ENCODE measurements at regions not wholly inside any gene's neighbourhood (a gene's known extent, or its start where the extent isn't known, plus 50 kb on each side); places are given as distances from the start of the nearest gene placed in this dataset.

GRCh38 chr6:23418095-23418494 lies 707.9 kb upstream of the NRSN1 start:
- no peak overlapping the region for H3K27ac ChIP-seq (ENCODE audit: extremely low read depth, low read depth, low read length)
- no peak overlapping the region for H3K4me3 ChIP-seq (ENCODE audit: low read depth, low read length)
- H3K4me1 ChIP-seq (ENCODE audit: control insufficient read depth, insufficient read depth, low read length): no peaks in the 10 kb centered on the region
- H3K36me3 ChIP-seq (ENCODE audit: control insufficient read depth in 2 of 2, insufficient read depth in 1 of 2, low read length in 2 of 2): no peaks in the 10 kb centered on the region
- POLR2A ChIA-PET: no interaction called here
- no peaks in the 10 kb centered on the region for H3K9me3 ChIP-seq (ENCODE audit: control insufficient read depth, insufficient read depth, low read depth, low read length)
- TF ChIP-seq ZNF302 (tag by site-specific recombination; IDR thresholded peaks at IDR 0.05; ENCODE audit: low read depth) (no peak), PBX3 (CRISPR knock-in tag; IDR thresholded peaks at IDR 0.05) (no peak), ZNF626 (tag by site-specific recombination; IDR thresholded peaks at IDR 0.05) (no peak), ZNF184 (tag by site-specific recombination; IDR thresholded peaks at IDR 0.05) (no peak), GLI2 (tag by site-specific recombination; IDR thresholded peaks at IDR 0.05; ENCODE audit: borderline replicate concordance, low read depth) (no peak), ZBTB10 (tag by site-specific recombination; IDR thresholded peaks at IDR 0.05) (no peak), PRDM6 (tag by site-specific recombination; IDR thresholded peaks at IDR 0.05) (no peak), ZBTB7A (tag by site-specific recombination; IDR thresholded peaks at IDR 0.05; ENCODE audit: low read depth) (no peak), ZNF544 (tag by site-specific recombination; IDR thresholded peaks at IDR 0.05) (no peak), ZNF521 (tag by site-specific recombination; IDR thresholded peaks at IDR 0.05) (no peak)
- CTCF ChIA-PET: interaction anchor here (0.7 kb wide), 1 partner anchor 181 kb away, joined by 3 read pairs; no protein-coding TSS in a partner anchor

- CTCF ChIA-PET: no interaction called here
- POLR2A ChIA-PET: no interaction called here
- no peak overlapping the region for H3K27ac ChIP-seq (ENCODE audit: extremely low read depth, low read depth, low read length)
- no peaks in the 10 kb centered on the region for H3K4me1 ChIP-seq (ENCODE audit: control insufficient read depth, insufficient read depth, low read length)
- no peaks in the 10 kb centered on the region for H3K36me3 ChIP-seq (ENCODE audit: control insufficient read depth in 2 of 2, insufficient read depth in 1 of 2, low read length in 2 of 2)
- H3K4me3 ChIP-seq (ENCODE audit: low read depth, low read length): no peak overlapping the region
- no peak for TF ChIP-seq ZNF391 (tag by site-specific recombination; IDR thresholded peaks at IDR 0.05; ENCODE audit: borderline replicate concordance, low read depth)
- TF ChIP-seq ZNF214 (tag by site-specific recombination; IDR thresholded peaks at IDR 0.05; ENCODE audit: borderline replicate concordance): no peak
- TF ChIP-seq ZNF544 (tag by site-specific recombination; IDR thresholded peaks at IDR 0.05): no peak
- TF ChIP-seq ZNF629 (tag by site-specific recombination; IDR thresholded peaks at IDR 0.05): no peak
- TF ChIP-seq SP3 (tag by site-specific recombination; IDR thresholded peaks at IDR 0.05): no peak
- no peak for TF ChIP-seq ZNF585B (tag by site-specific recombination; IDR thresholded peaks at IDR 0.05)
- TF ChIP-seq ZNF670 (tag by site-specific recombination; IDR thresholded peaks at IDR 0.05; ENCODE audit: low read depth): no peak
- no peak for TF ChIP-seq SCRT1 (tag by site-specific recombination; IDR thresholded peaks at IDR 0.05; ENCODE audit: borderline replicate concordance)
- TF ChIP-seq ZNF792 (tag by site-specific recombination; IDR thresholded peaks at IDR 0.05): no peak
- no peak for TF ChIP-seq ZNF175 (tag by site-specific recombination; IDR thresholded peaks at IDR 0.05)
- TF ChIP-seq ZNF692 (tag by site-specific recombination; IDR thresholded peaks at IDR 0.05): no peak
- TF ChIP-seq ZNF335 (tag by site-specific recombination; conservative IDR thresholded peaks at IDR 0.05): no peak
- TF ChIP-seq ZNF155 (tag by site-specific recombination; IDR thresholded peaks at IDR 0.05): no peak
- no peak for TF ChIP-seq ZNF174 (tag by site-specific recombination; IDR thresholded peaks at IDR 0.05)
- TF ChIP-seq ZNF529 (tag by site-specific recombination; IDR thresholded peaks at IDR 0.05; ENCODE audit: insufficient replicate concordance): no peak
- TF ChIP-seq ZNF843 (tag by site-specific recombination; IDR thresholded peaks at IDR 0.05): no peak
- TF ChIP-seq ZNF600 (tag by site-specific recombination; IDR thresholded peaks at IDR 0.05): no peak
- no peak for TF ChIP-seq ZNF658 (tag by site-specific recombination; IDR thresholded peaks at IDR 0.05)
- TF ChIP-seq ZNF394 (tag by site-specific recombination; IDR thresholded peaks at IDR 0.05; ENCODE audit: borderline replicate concordance): no peak
- TF ChIP-seq REPIN1 (tag by site-specific recombination; IDR thresholded peaks at IDR 0.05; ENCODE audit: low read depth): no peak
- no peaks in the 10 kb centered on the region for H3K9me3 ChIP-seq (ENCODE audit: control insufficient read depth, insufficient read depth, low read depth, low read length)
These were observed 707.0 kb upstream of the NRSN1 start for GRCh38 chr6:23419046-23419445.
